ENCODE measurements at regions not wholly inside any gene's neighbourhood (a gene's known extent, or its start where the extent isn't known, plus 50 kb on each side); places are given as distances from the start of the nearest gene placed in this dataset.

- TF ChIP-seq POLR2A (IDR thresholded peaks at IDR 0.05; ENCODE audit: low read length) (no peak), GATA1 (IDR thresholded peaks at IDR 0.05; ENCODE audit: low read depth, low read length) (no peak)
These were observed 990.5 kb upstream of the ADGRL3 start for GRCh38 chr4:60209588-60209987.

All from erythroblast (primary cell).